H9 (cell line): ENCODE measurements at regions not wholly inside any gene's neighbourhood (a gene's known extent, or its start where the extent isn't known, plus 50 kb on each side); places are given as distances from the start of the nearest gene placed in this dataset.

ENCODE experiments used
- DNase-seq: peaks from one replicate; pipeline ENCODE4 v3.0.0-alpha.2; 2017
- H2AFZ ChIP-seq: one replicate; pipeline ENCODE4 v1.6.1; 2013; ENCODE audit warnings: mild to moderate bottlenecking, low read length, control low read depth, moderate library complexity
- H2AK5ac ChIP-seq: 2 replicates; pipeline ENCODE4 v1.6.1; 2013; ENCODE audit warnings: low read length, control low read depth, mixed read lengths; ENCODE audit not compliant: insufficient read length
- H2BK120ac ChIP-seq: one replicate; pipeline ENCODE4 v1.6.1; 2013; ENCODE audit warnings: low read depth, mild to moderate bottlenecking, low read length, control low read depth, inconsistent platforms; ENCODE audit not compliant: poor library complexity, severe bottlenecking
- H2BK12ac ChIP-seq: 2 replicates; pipeline ENCODE4 v1.6.1; 2013; ENCODE audit warnings: low read length, control low read depth, mixed read lengths, low read depth; ENCODE audit not compliant: insufficient read length
- H2BK15ac ChIP-seq: 2 replicates; pipeline ENCODE4 v1.6.1; 2013; ENCODE audit warnings: low read depth, low read length, control low read depth
- H2BK20ac ChIP-seq: one replicate; pipeline ENCODE4 v1.6.1; 2013; ENCODE audit warnings: low read depth, mild to moderate bottlenecking, low read length, control low read depth, inconsistent platforms; ENCODE audit not compliant: poor library complexity, severe bottlenecking
- H2BK5ac ChIP-seq: 2 replicates; pipeline ENCODE4 v1.6.1; 2013; ENCODE audit warnings: low read length, control low read depth, mixed read lengths; ENCODE audit not compliant: insufficient read length
- H3K14ac ChIP-seq: 2 replicates; pipeline ENCODE4 v1.6.1; 2013; ENCODE audit warnings: low read length, control low read depth; ENCODE audit not compliant: insufficient read depth
- H3K18ac ChIP-seq: 2 replicates; pipeline ENCODE4 v1.6.1; 2013; ENCODE audit warnings: low read depth, mild to moderate bottlenecking, mixed read lengths, low read length, control low read depth; ENCODE audit not compliant: insufficient read length
- H3K23ac ChIP-seq: 2 replicates; pipeline ENCODE4 v1.6.1; 2013; ENCODE audit warnings: low read length, control low read depth, mixed read lengths, low read depth; ENCODE audit not compliant: insufficient read length
- H3K23me2 ChIP-seq: 2 replicates; pipeline ENCODE4 v1.6.1; 2013; ENCODE audit warnings: low read depth, mild to moderate bottlenecking, mixed read lengths, low read length, control low read depth; ENCODE audit not compliant: insufficient read length, poor library complexity, severe bottlenecking
- H3K27ac ChIP-seq: 2 replicates; pipeline ENCODE4 v1.5.1; 2013; ENCODE audit warnings: low read length, control low read depth, mixed read lengths, low read depth; ENCODE audit not compliant: insufficient read length
- H3K27me3 ChIP-seq: 2 replicates; pipeline ENCODE4 v1.6.1; 2013; ENCODE audit warnings: low read length, control low read depth, inconsistent platforms; ENCODE audit not compliant: insufficient read depth
- H3K4ac ChIP-seq: 2 replicates; pipeline ENCODE4 v1.6.1; 2013; ENCODE audit warnings: low read depth, mild to moderate bottlenecking, control low read depth, inconsistent platforms, low read length, moderate library complexity
- H3K4me1 ChIP-seq: 2 replicates; pipeline ENCODE4 v1.6.1; 2013; ENCODE audit warnings: low read length, control low read depth, inconsistent platforms; ENCODE audit not compliant: insufficient read depth
- H3K4me2 ChIP-seq: 2 replicates; pipeline ENCODE4 v1.6.1; 2013; ENCODE audit warnings: low read length, control low read depth, mixed read lengths; ENCODE audit not compliant: insufficient read length, insufficient read depth
- H3K56ac ChIP-seq: 2 replicates; pipeline ENCODE4 v1.6.1; 2013; ENCODE audit warnings: low read depth, mild to moderate bottlenecking, mixed read lengths, low read length, control low read depth; ENCODE audit not compliant: insufficient read length
- H3K79me1 ChIP-seq: 2 replicates; pipeline ENCODE4 v1.6.1; 2013; ENCODE audit warnings: low read depth, mild to moderate bottlenecking, moderate library complexity, low read length, control low read depth, inconsistent platforms; ENCODE audit not compliant: insufficient read depth, poor library complexity, severe bottlenecking
- H3K79me2 ChIP-seq: 2 replicates; pipeline ENCODE4 v1.6.1; 2013; ENCODE audit warnings: low read length, control low read depth, inconsistent platforms; ENCODE audit not compliant: insufficient read depth
- H3K9ac ChIP-seq: 2 replicates; pipeline ENCODE4 v1.6.1; 2013; ENCODE audit warnings: low read length, control low read depth, mixed read lengths; ENCODE audit not compliant: insufficient read length; ENCODE audit errors: extremely low read depth
- H3K9me3 ChIP-seq: one replicate; pipeline ENCODE4 v1.6.1; 2013; ENCODE audit warnings: low read depth, low read length, inconsistent platforms; ENCODE audit not compliant: control insufficient read depth
- H3T11ph ChIP-seq: one replicate; pipeline ENCODE4 v1.6.1; 2013; ENCODE audit warnings: mild to moderate bottlenecking, low read length, control low read depth, inconsistent platforms
- H4K20me1 ChIP-seq: one replicate; pipeline ENCODE4 v1.6.1; 2013; ENCODE audit not compliant: control insufficient read depth, insufficient read length, insufficient read depth
- H4K5ac ChIP-seq: 2 replicates; pipeline ENCODE4 v1.6.1; 2013; ENCODE audit warnings: low read depth, mild to moderate bottlenecking, mixed read lengths, low read length, control low read depth; ENCODE audit not compliant: insufficient read length
- H4K8ac ChIP-seq: replicated peaks from 2 replicates; pipeline ENCODE4 v1.6.1; 2013; ENCODE audit warnings: low read length, control low read depth, mixed read lengths, low read depth; ENCODE audit not compliant: insufficient read length
- H4K91ac ChIP-seq: 2 replicates; pipeline ENCODE4 v1.6.1; 2013; ENCODE audit warnings: low read depth, mild to moderate bottlenecking, moderate library complexity, mixed read lengths, low read length, control low read depth; ENCODE audit not compliant: insufficient read length
- H3K27ac Mint-ChIP-seq, 3 experiments: 2 replicates in 2 of 3; 3 replicates in 1 of 3; pipeline ENCODE4 v1.8.0; 2020 to 2021; ENCODE audit warnings: mixed read lengths in 3 of 3, mild to moderate bottlenecking in 1 of 3, moderate library complexity in 1 of 3
- H3K27me3 Mint-ChIP-seq: 2 replicates; pipeline ENCODE4 v1.8.0; 2021; ENCODE audit warnings: low read depth, mild to moderate bottlenecking, moderate library complexity, mixed read lengths
- H3K36me3 Mint-ChIP-seq, 3 experiments: 2 replicates in 2 of 3; 3 replicates in 1 of 3; pipeline ENCODE4 v1.8.0; 2020 to 2021; ENCODE audit warnings: low read depth in 3 of 3, mixed read lengths in 3 of 3; ENCODE audit not compliant: insufficient read depth in 1 of 3
- H3K4me1 Mint-ChIP-seq, 2 experiments: 2 replicates each; pipeline ENCODE4 v1.8.0; 2020; ENCODE audit warnings: mixed read lengths in 2 of 2
- H3K4me3 Mint-ChIP-seq, 2 experiments: 2 replicates in 1 of 2; 3 replicates in 1 of 2; pipeline ENCODE4 v1.8.0; 2020 to 2021; ENCODE audit warnings: mild to moderate bottlenecking in 2 of 2, mixed read lengths in 2 of 2, moderate library complexity in 1 of 2
- H3K9me3 Mint-ChIP-seq, 2 experiments: 2 replicates in 1 of 2; 3 replicates in 1 of 2; pipeline ENCODE4 v1.8.0; 2020; ENCODE audit warnings: mild to moderate bottlenecking in 2 of 2, mixed read lengths in 2 of 2, moderate library complexity in 1 of 2
- CTCF ChIP-seq: fragments of 200-600 bp; sonication (generic); conservative IDR thresholded peaks from 3 replicates; pipeline ENCODE4 v1.8.0; 2021; ENCODE audit warnings: antibody characterized with exemption, mild to moderate bottlenecking
- WGBS: extraction: QIAGEN DNeasy Blood & Tissue Kit; methylation state at CpG from one replicate; pipeline ENCODE4 v1.1.7; 2013; ENCODE audit warnings: missing lambda C conversion rate, low lambda C conversion rate, mixed read lengths; ENCODE audit not compliant: insufficient read length; ENCODE audit errors: extremely low coverage; 5-methylcytosine and 5-hydroxymethylcytosine counted together

GRCh38 chr11:104799251-104799650, 99.0 kb downstream of the CASP12 start:
- Histone ChIP-seq H3K4me2 (no peak overlapping the region), H3K27me3 (no peaks in the 10 kb centered on the region), H4K20me1 (no peaks in the 10 kb centered on the region), H4K8ac (no peak overlapping the region), H4K5ac (no peak overlapping the region), H2BK5ac (no peak overlapping the region), H3K4me1 (no peaks in the 10 kb centered on the region), H3K14ac (no peak overlapping the region), H3K9me3 (no peaks in the 10 kb centered on the region), H2BK20ac (no peak overlapping the region), H3T11ph (no peak overlapping the region), H2BK15ac (no peak overlapping the region), H3K56ac (no peak overlapping the region), H3K23me2 (no peaks in the 10 kb centered on the region), H3K79me1 (no peaks in the 10 kb centered on the region), H3K18ac (no peak overlapping the region), H3K79me2 (no peaks in the 10 kb centered on the region), H2BK120ac (no peak overlapping the region), H3K23ac (no peak overlapping the region), H2AFZ (no peak overlapping the region), H2BK12ac (no peak overlapping the region), H3K27ac (no peak overlapping the region), H4K91ac (no peak overlapping the region), H3K4ac (no peak overlapping the region), H2AK5ac (no peak overlapping the region), H3K9ac (no peak overlapping the region)
- H3K4me3 Mint-ChIP-seq: no peak overlapping the region
- no CpG with 5 or more reads among the region's 1 CpG for WGBS
- TF ChIP-seq CTCF: no peak
- peaks cover 4 to 12% (median 10%) of the 10 kb centered on the region in 3 experiments for H3K36me3 Mint-ChIP-seq
- no peaks in the 10 kb centered on the region for H3K4me1 Mint-ChIP-seq
- peaks cover 7 to 8% of the 10 kb centered on the region in 2 experiments; a peak in 4 of 5 replicates for H3K9me3 Mint-ChIP-seq
- no peak overlapping the region for H3K27ac Mint-ChIP-seq
- no peaks in the 10 kb centered on the region for H3K27me3 Mint-ChIP-seq
- no peak for DNase-seq
